GM21576 (cell line): ENCODE measurements at regions not wholly inside any gene's neighbourhood (a gene's known extent, or its start where the extent isn't known, plus 50 kb on each side); places are given as distances from the start of the nearest gene placed in this dataset.
"Not testable (repeated sequence)": the region's sequence is repeated elsewhere in the genome, so short reads cannot be mapped to it uniquely, and the experiment has no call there.

ENCODE experiments used
- ATAC-seq: cut with Tn5 transposase; IDR thresholded peaks from one replicate; pipeline ENCODE4 v1.9.1; 2021; ENCODE audit warnings: mild to moderate bottlenecking, moderate library complexity; ENCODE audit not compliant: unreplicated experiment

DNA sequence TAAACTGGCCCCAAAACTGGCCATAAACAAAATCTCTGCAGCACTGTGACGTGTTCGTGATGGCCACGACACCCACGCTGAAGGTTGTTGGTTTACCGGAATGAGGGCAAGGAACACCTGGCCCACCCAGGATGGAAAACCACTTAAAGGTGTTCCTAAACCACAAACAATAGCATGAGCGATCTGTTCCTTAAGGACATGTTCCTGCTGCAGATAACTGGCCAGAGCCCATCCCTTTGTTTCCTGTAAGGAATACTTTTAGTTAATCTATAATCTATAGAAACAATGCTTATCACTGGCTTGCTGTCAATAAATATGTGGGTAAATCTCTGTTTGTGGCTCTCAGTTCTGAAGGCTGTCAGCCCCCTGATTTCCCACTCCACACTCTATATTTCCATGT lies 305.2 kb upstream of the RPS23 start:
- ATAC-seq: not testable (repeated sequence)

DNA sequence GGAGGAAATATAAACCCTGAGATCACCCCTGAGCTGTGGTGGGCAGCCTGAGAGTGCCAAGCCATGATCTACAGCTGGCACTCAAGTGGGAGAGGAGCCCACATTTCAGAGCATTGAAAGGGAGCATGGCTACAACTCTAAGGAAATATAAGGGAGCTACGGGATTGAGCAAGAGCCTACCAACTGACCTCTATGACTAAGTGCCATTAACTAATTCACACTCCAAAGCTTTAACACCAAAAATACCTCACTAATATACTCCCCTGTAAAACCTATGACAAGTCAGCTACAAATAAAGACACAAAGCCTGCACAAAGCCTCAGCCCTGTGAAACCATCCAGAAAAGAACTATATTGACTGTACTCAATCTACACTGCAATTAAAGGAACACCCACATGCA lies 286.8 kb upstream of the RPS23 start:
- ATAC-seq: no peak

DNA sequence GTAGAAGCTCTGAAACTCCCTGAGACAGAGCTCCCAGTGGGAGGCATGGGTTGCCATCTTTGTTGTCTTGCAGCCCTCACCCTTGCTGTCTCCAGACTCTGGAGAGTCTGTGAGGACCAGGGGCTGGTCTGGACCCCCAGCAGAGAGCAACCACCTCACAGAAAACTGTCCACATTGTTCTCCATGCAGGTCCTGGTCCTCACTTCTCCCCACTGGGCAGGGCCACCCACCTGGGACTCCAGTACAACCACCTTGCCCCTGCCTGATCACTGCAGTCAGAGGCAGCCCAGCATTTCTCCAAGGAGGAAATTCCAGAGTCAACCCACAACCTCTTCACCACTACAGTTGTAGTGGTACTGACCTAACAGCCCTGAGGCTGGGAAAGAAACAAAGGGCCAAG lies 285.6 kb upstream of the RPS23 start:
- ATAC-seq: no peak

DNA sequence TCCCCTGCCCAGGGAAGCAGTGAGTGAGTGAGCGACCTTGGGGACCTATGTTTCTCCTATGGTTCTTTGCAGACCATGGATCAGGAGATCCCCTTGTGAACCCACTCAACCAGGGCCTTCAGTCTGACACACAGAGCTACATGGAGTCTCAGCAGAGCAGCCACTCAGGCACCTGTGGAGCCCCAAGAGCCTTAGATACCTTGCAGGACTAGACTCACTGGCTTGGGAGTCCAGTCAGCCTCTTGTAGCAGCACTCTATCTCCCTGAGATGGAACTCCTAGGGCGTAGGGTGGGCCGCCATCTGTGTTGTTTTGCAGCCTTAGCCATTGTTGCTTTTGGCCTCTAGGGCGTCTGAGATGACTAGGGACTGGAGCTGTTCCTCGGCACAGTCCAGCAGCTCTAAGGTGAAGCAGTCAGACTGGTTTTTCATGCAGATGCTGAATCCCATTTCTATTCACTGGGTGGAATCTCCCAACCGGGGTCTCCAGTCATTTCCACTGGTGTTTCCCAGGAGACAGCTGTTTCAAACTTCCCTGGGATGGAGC lies 284.6 kb upstream of the RPS23 start:
- ATAC-seq: no peak

DNA sequence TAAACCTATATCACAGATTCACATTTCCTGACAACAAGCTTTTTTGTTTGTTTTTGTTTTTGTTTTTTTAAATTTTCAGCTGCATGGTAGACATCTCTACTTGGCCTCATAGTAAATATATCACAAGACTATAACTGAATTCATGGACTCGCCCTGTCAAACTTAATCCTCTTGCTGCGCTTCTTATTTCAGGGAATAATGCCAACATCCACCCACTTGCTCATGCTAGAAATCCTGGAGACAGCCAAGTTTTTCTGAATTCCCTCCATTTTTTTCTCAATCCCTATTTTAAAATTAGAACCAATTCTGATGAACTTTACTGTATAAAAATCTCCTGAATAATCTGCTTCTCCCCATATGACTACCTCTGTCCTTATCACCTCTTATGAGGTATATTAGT lies 283.6 kb upstream of the RPS23 start:
- ATAC-seq: no peak

DNA sequence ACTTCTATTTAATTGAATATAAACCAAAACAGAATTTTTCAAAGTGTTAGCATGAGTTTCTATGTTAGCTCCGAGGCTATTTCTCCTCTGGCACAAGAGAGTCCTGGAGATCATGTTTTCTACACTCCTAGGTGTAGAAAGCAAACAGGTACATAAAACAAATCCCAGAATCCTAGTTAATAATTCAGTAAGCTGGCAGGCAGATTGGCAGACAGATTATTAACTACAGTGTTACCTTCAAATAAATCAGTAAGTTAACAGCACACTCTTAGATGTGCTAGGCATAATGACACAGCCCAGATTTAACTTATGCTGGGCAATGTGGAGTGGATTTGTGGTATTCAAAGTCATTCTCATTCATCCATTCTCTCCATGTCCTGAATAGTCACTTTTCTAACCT lies 282.8 kb upstream of the RPS23 start:
- no peak for ATAC-seq

DNA sequence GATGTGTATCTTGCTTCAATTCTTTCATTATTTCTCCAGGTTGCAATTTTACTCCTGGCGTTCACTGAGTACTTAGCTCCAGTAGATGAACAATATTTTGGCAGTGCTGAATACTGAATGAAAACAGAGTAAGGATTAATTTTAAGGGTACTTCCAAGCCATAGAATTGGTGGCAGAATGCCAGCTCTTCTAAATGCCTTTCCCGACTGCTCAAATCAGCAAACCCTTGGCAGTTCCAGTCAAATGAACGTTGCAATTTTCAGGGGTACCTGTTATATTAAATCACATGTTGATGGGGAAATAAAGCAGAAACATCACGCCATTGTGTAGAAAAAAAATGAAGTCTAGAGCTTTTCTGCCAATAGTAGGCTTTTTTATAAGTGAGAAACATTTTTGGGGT lies 282.4 kb upstream of the RPS23 start:
- ATAC-seq: no peak

DNA sequence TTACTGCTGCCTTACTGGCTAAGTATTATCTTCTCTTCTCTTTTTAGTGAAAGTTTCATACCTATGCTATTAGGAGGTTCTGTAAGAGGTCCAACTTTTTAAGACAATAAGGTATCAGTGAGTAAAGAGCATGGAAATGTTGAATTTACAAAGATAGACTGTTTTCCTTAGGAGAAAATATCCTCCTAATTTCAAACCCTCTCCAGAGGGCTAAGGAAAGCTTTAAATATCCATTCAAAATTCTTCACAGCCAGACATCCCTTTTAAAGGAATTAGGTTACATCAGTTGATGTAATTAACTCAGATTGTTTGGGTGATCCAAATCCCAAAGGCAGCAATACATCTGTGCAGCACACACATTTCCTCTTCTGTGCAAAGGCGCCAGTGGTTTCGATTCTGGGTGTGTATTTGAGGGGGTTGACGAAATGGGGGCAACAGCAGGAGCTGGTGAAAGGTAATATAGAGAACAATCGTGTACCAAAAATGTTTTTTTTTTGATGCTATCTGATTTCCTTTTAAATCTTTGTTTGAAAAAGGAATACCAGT lies 273.8 kb upstream of the RPS23 start:
- ATAC-seq: no peak

DNA sequence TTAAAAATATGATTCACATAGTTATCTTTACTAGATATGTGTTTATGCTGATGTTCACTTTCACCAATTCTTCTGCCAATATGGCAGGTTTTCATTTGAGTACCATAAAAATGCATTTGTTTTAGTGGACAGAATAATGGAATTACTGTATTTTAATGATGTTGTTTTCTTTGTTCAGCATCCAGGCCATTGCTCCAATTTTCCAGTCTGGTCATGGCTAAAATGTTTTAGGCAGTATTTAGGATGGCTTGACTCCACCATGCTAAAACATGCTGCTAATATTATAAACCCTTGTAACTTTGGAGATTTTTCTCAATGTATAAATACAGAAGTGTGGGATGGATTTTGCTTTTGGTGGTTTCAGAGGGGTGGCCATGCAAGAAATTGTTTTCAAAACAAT lies 273.0 kb upstream of the RPS23 start:
- ATAC-seq: no peak

DNA sequence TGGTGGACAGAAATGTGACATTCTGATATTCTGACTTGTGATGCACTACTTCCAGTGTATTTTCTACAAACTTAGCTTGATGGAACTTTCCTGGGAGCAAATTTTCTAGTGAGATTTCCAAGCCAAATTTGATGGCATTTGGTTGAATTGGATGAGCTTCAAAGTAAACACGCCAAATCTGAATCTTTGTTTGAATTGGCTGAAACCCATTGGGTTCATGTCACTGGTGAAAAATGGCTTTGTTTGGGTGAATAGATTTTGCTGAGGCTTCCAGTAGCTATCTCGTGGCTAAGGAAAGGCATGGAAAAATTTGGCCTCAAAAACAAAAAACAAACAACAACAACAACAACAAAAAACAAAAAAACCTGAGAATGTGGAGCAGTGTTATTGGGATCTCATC lies 271.1 kb upstream of the RPS23 start:
- ATAC-seq: no peak

DNA sequence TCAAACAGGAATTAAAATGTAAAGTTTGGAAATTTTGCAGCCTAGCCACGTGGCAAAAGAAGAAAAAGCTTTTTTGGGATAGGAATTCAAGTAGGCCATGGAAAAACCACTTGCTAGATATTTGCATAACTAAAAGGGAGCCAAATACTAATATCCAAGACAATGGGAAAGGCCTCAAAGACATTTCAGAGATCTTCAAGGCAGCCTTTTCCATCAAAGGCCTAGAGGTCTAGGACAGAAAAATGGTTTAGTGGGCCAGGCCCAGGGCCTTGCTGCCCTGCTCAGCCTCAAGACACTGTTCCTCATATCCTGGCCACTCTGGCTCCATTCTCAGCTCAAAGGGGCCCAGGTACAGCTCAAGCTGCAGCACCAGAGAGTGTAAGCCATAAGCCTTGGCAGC lies 265.9 kb upstream of the RPS23 start:
- no peak for ATAC-seq

DNA sequence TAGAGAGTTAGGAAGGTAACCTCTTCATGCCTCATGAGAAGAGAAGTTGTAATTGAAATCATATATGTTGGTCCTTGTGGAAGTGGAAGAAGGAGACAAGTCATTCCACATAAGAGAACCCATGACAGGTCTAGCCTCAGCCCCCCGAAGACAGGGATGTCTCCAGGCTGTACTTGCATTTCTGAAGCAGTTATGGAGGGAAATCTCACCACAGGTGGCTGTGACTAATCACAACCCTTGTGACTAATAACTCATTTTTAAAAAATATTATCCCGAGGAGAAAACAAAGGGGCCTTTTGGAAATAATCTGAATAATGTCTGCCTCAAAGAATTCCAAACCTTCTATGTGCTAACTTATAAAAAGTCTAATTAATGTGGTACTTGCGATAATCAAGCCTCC lies 262.1 kb upstream of the RPS23 start:
- no peak for ATAC-seq

DNA sequence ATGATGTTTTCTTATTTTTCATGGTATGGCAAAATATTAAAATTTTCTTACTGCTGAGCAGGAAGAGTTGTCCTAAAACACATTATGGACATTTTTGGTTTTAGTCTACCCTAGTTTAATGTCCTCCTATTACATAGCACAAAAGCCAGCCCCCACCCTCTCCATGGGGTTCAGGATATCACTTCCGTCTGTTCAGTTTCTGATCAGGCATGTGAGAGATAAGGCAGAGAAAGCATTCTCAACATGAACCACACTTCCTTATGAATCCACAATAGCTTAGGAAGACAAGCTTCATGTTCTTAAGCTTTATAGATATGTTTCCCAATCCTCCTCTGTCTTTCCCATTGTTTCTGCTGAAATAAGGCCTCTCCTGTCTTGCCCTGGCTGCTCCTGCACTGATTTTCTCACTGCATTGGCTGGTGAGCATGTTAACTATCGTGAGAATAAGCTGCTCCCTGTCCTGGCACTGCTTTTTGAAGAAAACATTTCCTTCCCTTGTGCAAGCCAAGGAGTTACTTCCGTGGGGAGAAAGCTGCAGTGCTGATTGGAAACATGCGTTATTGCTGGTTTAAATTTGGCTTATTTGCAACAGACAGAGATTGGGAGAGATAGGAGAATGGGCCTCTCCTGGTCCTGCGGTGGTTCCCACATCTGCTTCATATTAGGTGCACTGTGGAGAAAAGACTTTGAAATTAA lies 260.3 kb upstream of the RPS23 start:
- no peak for ATAC-seq

DNA sequence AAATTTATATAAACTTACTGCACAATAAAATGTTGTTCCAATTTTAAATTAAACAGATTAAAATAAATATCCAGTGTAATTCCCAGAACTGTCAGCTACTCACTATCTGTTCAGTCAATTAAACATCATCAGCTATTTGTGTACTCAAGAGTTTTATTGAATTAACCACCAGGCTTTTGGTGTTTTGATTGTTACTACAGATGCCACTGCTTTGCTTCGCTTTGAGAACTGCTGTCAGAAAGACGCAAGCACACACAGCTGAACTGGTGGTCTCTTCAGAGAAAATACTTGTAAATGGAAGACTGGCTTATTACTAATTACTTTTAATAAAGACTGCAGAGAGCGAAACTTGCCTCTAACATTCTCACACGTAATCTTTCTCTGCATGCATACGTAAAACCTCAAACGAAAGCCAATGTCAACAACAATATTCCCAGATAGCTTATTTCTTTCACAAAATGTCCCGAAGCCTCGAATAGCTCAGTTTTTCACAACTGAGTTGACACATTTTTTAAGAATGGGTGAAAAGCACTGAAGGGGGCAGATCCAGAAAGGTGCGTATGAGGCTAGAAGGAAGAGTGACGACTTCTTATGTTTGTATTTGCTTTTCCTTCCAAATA lies 259.6 kb upstream of the RPS23 start:
- no peak for ATAC-seq

DNA sequence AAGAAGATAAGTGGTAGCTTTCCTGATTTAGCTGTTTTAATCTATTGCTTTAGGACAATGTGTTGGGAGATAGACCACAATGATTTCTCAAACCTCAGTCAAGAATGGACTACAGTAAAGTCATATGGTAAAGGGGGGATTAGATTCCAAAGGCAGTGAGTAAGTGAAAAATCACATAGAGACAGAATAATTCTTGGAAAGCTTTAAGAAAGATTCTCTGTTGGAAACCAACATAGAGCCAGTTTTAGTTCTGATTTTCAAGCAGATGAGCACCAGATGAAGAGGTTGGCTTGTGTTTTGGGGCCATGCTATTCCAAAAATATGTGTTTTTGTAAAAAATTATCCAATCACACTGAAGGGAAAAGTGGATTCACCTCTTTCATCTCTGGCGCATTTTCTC lies 256.8 kb upstream of the RPS23 start:
- ATAC-seq: no peak

DNA sequence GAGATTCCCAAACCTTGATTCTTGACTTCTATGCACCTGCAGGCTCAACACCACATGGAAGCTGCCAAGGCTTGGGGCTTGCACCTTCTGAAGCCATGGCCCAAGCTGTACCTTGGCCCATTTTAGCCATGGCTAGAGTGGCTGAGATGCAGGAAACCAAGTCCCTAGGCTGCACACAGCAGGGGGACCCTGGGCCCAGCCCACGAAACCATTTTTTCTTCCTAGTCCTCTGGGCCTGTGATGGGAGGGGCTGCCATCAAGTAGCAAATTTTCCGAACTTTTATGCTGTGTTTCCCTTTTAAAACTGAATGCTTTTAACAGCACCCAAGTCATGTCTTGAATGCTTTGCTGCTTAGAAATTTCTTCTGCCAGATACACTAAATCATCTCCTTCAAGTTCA lies 253.9 kb upstream of the RPS23 start:
- not testable (repeated sequence) for ATAC-seq

DNA sequence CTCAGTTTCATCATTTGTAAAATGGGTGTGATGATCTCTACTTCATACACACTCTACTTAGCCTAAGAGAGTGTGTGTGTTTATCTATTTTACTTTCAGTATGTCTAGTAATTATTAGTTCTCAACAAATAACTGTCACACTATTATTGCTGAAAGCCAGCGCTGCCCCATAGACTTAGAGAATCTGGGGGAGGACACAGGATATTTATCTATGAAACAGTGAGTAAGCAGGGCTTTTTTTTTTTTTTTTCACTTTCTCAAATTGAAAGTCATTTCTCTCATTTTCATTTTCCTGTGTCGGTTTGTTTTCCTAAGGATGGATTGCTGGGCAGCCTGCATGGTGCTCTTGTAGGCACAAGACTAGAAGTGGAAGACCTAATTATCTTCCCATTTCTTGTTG lies 248.4 kb upstream of the RPS23 start:
- ATAC-seq: no peak

DNA sequence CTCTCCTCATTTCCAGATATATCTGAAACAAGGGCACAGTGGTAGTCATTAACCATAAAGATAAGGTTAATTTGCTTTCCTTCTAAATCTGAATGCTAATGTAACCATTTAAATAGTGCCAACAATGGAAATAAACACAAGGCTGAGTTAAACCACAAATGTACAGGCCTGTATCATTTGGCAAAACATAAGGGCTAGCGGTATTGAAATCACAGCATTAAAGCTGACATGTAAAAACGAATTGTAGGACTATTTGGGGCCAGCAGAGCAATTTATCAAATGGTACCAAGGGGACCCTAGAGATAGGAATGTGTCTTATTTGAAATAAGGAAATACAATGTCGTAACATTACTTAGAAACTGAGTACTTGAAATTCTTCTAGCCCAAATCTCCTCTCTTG lies 247.5 kb upstream of the RPS23 start:
- no peak for ATAC-seq

DNA sequence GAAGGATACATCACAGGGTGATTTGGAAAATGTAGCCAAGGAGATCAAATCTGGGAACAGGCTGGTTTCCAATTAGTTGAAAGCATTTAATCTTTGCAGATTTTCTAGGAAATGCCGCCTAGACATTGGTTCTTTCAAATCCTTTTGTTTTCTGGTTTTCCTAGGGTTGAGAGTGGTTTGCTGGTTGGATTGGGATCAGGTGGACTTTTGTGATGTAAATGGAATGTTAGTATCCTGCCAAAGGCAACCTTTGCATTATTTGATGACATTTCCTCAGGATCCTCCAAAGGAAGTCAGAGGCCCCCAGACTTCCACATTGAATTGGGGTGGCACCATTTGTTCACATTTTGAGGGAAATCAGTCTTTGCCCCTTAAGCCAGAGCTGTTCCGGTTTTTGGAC lies 245.5 kb upstream of the RPS23 start:
- ATAC-seq: no peak

DNA sequence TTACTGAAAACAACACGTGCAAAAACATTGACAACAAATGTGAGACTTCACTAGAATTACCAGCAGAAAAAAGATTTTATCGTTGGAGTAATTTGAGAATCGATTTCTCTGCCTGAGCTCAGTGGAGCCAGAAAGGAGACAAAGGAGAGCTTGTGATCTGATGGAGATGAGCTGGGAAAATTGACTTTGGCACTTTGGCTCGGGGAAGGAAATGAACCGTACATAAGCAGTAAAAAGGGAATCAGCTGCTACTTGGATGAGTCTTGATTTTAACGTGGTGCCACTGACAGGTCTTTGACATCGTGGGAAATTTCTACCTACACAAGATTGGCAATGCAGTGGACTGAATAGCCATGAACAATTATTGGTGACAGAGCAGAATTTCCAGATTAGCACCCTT lies 244.7 kb upstream of the RPS23 start:
- ATAC-seq: no peak

DNA sequence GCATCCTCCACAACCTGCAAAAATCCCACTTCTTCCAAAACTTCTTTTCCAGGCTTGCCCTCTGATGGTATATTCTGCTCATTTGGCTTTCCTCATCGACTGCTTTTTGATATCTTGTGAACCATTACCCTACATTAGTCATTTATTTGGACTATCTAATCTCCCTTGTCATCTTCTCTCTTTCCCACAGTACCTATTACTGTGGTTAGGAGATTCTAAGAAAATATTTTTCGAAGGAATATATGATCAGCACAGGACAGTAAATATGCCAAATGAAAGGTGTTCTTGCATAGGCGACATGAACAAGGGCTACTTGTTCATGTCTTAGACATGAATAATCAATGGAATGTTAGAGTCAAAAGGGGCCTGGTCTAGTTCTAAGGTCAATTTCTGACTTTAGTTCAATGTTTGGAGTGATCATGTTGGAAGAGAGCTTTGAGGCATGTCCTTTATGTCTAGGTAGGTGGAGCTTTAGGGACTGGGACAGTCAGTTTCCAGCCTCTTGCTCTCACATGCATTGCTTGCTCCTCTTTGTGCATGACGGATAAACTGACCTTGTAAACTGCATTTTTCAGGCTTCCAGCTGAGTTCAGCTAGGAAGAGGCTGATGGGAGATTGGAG lies 243.4 kb upstream of the RPS23 start:
- ATAC-seq: no peak

DNA sequence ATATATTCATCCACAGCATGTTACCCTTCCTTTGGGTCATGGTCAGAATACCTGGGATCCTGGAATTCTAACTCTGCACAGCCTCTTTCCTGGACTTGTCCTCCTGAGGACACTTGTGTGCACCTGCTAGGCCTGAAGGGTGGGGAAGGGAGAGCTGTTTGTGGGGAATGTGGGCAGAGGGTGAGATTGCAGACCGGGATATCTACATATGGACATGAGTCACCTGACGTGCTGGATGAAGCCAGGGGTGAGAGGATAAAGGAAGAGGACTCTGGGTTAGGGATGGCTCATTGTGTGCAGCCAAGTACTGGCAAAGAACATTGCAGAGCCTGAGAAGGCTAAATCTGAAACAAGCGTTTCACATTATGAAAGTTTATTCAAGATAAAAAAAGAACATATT lies 241.4 kb upstream of the RPS23 start:
- ATAC-seq: no peak
